Thyroid gland (tissue), 4 donors: ENCODE measurements at regions not wholly inside any gene's neighbourhood (a gene's known extent, or its start where the extent isn't known, plus 50 kb on each side); places are given as distances from the start of the nearest gene placed in this dataset.

ENCODE experiments used
- CTCF ChIP-seq, 6 experiments: fragments of 200-600 bp in 3 of 6; fragments of 450-650 bp in 3 of 6; sonication (generic) in 3 of 6; IDR thresholded peaks; one replicate each; pipeline ENCODE4 v1.5.1; 2016 to 2019; ENCODE audit warnings: antibody characterized with exemption in 6 of 6, mild to moderate bottlenecking in 2 of 6, inconsistent platforms in 1 of 6, moderate library complexity in 1 of 6
- POLR2A ChIP-seq, 2 donors: fragments of 450-650 bp; IDR thresholded peaks; one replicate each; pipeline ENCODE4 v1.6.1; 2017; ENCODE audit warnings: antibody characterized with exemption in 2 of 2, mild to moderate bottlenecking in 2 of 2, moderate library complexity in 1 of 2

GRCh38 chr10:64196638-64197315, 675.6 kb downstream of the REEP3 start:
- TF ChIP-seq POLR2A (IDR thresholded peaks at IDR 0.05) (no peak), CTCF (IDR thresholded peaks at IDR 0.05) (no peak)
